ENCODE measurements at regions not wholly inside any gene's neighbourhood (a gene's known extent, or its start where the extent isn't known, plus 50 kb on each side); places are given as distances from the start of the nearest gene placed in this dataset.

DNA sequence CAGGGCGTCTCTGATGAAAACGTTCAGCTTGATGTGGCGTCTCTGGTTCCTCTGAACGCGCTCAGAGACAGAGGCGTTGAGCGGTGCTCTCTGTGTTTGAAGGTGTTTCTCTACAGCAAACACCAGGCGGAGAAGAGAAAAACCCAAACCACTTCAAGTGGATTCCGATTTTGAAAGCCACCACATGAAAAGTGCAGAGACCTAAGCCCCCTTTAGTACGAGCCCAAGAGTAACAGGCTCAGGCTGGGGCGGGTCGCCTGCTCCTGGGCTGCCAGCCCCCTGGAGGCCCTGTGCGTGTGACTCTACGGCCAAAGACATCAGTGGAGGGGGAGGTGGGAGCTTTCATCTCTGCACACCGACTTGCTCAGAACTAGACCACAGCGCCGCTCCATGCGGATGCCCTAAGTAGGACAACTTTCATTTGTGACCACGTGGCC lies 328.4 kb downstream of the MAF start:
- TF ChIP-seq CTCF (IDR thresholded peaks at IDR 0.05) (no peak), FOXJ3 (CRISPR knock-in tag; IDR thresholded peaks at IDR 0.05) (no peak), REST (IDR thresholded peaks at IDR 0.05; ENCODE audit: low read depth, low read length) (no peak), SIN3A (IDR thresholded peaks at IDR 0.05; ENCODE audit: borderline replicate concordance, low read depth, low read length) (no peak), FOXM1 (IDR thresholded peaks at IDR 0.05; ENCODE audit: low read depth) (no peak), USF2 (IDR thresholded peaks at IDR 0.05; ENCODE audit: borderline replicate concordance, low read depth, low read length) (no peak), EP300 (IDR thresholded peaks at IDR 0.05; ENCODE audit: borderline replicate concordance in 1 of 2, low read depth in 1 of 2, low read length in 1 of 2) (no peak), POLR2AphosphoS5 (IDR thresholded peaks at IDR 0.05; ENCODE audit: low read depth, low read length) (no peak), EZH2phosphoT487 (IDR thresholded peaks at IDR 0.05; ENCODE audit: borderline replicate concordance, low read depth) (no peak), GABPA (IDR thresholded peaks at IDR 0.05; ENCODE audit: low read depth) (no peak)

All from SK-N-SH (cell line).